Stimulated activated CD8-positive, alpha-beta memory T cell treated with anti-CD3 and anti-CD28 coated beads, Interleukin-7, amount 100 ng/mL, for 1 hour (primary cell): ENCODE measurements at regions not wholly inside any gene's neighbourhood (a gene's known extent, or its start where the extent isn't known, plus 50 kb on each side); places are given as distances from the start of the nearest gene placed in this dataset.

Source experiments
- DNase-seq, 2 donors: peaks; one replicate each; pipeline ENCODE4 v3.0.0-alpha.2; 2020; ENCODE audit warnings: low read depth in 2 of 2

GRCh38 chr2:220619525-220620220, 952.4 kb downstream of the EPHA4 start:
- no peak for DNase-seq

GRCh38 chr2:220626603-220627002, 945.5 kb downstream of the EPHA4 start:
- DNase-seq: no peak

GRCh38 chr2:220628252-220628651, 943.9 kb downstream of the EPHA4 start:
- no peak for DNase-seq

- no peak for DNase-seq
These were observed 931.0 kb downstream of the EPHA4 start for GRCh38 chr2:220641137-220641536.

GRCh38 chr2:220646424-220646823, 925.7 kb downstream of the EPHA4 start:
- no peak for DNase-seq

GRCh38 chr2:220648628-220649027, 923.5 kb downstream of the EPHA4 start:
- no peak for DNase-seq

- no peak for DNase-seq
These were observed 918.3 kb downstream of the EPHA4 start for GRCh38 chr2:220653776-220654175.

- DNase-seq: no peak
These were observed 917.8 kb downstream of the EPHA4 start for GRCh38 chr2:220654322-220654721.

GRCh38 chr2:220660277-220661145, 911.6 kb downstream of the EPHA4 start:
- no peak for DNase-seq

GRCh38 chr2:220662431-220662830, 909.7 kb downstream of the EPHA4 start:
- DNase-seq: no peak

GRCh38 chr2:220663065-220663464, 909.0 kb downstream of the EPHA4 start:
- DNase-seq: no peak

GRCh38 chr2:220664272-220665107, 907.6 kb downstream of the EPHA4 start:
- DNase-seq: no peak

- DNase-seq: no peak
These were observed 907.0 kb downstream of the EPHA4 start for GRCh38 chr2:220665108-220665471.

GRCh38 chr2:220669324-220669723, 902.8 kb downstream of the EPHA4 start:
- DNase-seq: no peak

GRCh38 chr2:220670511-220670910, 901.6 kb downstream of the EPHA4 start:
- no peak for DNase-seq

- DNase-seq: no peak
These were observed 898.8 kb downstream of the EPHA4 start for GRCh38 chr2:220673151-220673874.

- DNase-seq: no peak
These were observed 898.1 kb downstream of the EPHA4 start for GRCh38 chr2:220674033-220674432.

GRCh38 chr2:220676695-220677094, 895.4 kb downstream of the EPHA4 start:
- DNase-seq: no peak

- DNase-seq: no peak
These were observed 893.2 kb downstream of the EPHA4 start for GRCh38 chr2:220678943-220679342.

- DNase-seq: no peak
These were observed 889.5 kb downstream of the EPHA4 start for GRCh38 chr2:220682616-220683015.

- DNase-seq: no peak
These were observed 888.0 kb downstream of the EPHA4 start for GRCh38 chr2:220684099-220684498.
